ENCODE measurements at regions not wholly inside any gene's neighbourhood (a gene's known extent, or its start where the extent isn't known, plus 50 kb on each side); places are given as distances from the start of the nearest gene placed in this dataset.

DNA sequence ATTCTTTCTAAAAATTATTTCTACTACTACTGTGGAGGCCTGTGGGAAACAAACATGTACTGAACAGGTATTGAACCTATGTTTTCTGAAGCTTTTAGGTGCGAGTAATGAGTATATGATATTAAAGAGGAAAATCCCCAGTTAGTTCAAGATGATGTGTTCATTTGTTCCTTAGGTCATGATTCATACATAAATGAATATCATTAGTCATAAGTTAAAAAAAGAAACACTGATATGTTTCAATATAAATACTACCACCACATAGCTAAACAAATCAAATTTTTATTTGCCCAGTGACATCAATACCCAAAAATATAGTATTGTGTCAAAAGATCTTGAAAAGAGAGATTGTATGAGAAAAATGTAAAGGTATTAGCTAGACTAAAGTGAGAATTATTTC lies 210.7 kb upstream of the GNAI1 start:
- TF ChIP-seq, protein P1, sequence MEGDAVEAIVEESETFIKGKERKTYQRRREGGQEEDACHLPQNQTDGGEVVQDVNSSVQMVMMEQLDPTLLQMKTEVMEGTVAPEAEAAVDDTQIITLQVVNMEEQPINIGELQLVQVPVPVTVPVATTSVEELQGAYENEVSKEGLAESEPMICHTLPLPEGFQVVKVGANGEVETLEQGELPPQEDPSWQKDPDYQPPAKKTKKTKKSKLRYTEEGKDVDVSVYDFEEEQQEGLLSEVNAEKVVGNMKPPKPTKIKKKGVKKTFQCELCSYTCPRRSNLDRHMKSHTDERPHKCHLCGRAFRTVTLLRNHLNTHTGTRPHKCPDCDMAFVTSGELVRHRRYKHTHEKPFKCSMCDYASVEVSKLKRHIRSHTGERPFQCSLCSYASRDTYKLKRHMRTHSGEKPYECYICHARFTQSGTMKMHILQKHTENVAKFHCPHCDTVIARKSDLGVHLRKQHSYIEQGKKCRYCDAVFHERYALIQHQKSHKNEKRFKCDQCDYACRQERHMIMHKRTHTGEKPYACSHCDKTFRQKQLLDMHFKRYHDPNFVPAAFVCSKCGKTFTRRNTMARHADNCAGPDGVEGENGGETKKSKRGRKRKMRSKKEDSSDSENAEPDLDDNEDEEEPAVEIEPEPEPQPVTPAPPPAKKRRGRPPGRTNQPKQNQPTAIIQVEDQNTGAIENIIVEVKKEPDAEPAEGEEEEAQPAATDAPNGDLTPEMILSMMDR (conservative IDR thresholded peaks at IDR 0.05; ENCODE audit: low read depth, low read length), result no peak
- TF ChIP-seq EZH2 (IDR thresholded peaks at IDR 0.05; ENCODE audit: low read length, unreplicated experiment) (no peak), EZH2phosphoT487 (IDR thresholded peaks at IDR 0.05; ENCODE audit: borderline replicate concordance, low read length) (no peak)

All from PC-3 (cell line).